Stimulated activated CD8-positive, alpha-beta memory T cell treated with anti-CD3 and anti-CD28 coated beads, Interleukin-15, amount 100 ng/mL, for 1 hour (primary cell): ENCODE measurements at regions not wholly inside any gene's neighbourhood (a gene's known extent, or its start where the extent isn't known, plus 50 kb on each side); places are given as distances from the start of the nearest gene placed in this dataset.

Source experiments
- DNase-seq: peaks from one replicate; pipeline ENCODE4 v3.0.0-alpha.2; 2020; ENCODE audit warnings: low read depth

- no peak for DNase-seq
Observed at GRCh38 chr10:29081231-29081630, 207.6 kb upstream of the LYZL1 start.

DNA sequence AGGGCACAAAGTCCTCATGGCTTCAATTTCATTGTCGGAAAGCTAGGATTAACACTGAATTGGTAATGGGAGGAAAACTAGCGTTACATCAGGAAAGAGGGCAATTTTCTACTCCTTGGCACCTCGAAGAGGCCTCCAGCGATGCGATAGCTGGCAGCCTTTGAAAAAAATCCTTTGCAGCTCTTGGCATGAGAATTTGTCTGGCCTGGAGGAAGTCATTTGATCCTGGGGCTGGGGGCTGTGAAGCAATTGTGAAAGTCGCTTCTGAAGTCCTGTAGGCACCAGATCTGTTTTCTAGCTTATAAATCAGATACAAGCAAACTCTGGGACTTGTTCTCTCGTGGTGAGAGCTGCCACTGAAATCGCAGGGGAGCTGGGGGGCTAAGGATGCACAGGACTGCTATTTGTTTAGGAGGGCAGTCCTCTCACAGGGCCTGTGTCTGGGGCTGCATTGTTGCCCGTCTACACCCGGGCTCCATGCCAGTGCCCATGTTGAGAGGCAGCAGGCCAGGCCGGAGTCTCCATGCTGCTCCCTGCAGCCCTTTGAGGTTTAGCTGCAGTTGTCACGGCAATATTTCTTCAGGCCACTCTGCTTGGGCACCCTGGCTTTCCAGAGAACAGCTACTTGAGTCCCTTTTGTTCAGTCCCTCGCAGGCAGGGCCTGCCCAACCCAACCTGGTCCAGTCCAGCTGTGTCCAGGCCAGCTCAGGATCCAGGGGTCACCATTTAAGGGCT, 206.8 kb upstream of the LYZL1 start:
- DNase-seq, result no peak

GRCh38 chr10:29083096-29083495, 205.8 kb upstream of the LYZL1 start:
- DNase-seq, result no peak

GRCh38 chr10:29084681-29085307, 204.1 kb upstream of the LYZL1 start:
- DNase-seq, result no peak

DNA sequence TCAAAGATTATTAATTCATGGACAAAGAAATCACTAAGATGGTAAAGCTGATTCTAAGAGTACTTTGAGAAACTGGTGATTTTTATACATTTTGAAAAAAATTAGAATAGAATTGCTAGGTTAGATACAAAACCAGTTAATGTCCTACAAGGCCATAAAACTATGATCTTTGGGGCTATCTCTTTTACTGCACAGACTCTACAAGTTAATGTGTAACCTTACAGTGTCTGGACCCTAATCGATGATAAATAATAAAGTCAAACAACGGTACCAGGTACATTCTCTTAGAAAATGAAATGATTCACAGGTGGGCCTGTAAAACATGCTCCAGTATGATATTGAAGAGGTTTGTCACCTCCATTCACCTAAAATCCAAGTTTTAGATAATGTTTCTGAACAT, 199.8 kb upstream of the LYZL1 start:
- no peak for DNase-seq

DNA sequence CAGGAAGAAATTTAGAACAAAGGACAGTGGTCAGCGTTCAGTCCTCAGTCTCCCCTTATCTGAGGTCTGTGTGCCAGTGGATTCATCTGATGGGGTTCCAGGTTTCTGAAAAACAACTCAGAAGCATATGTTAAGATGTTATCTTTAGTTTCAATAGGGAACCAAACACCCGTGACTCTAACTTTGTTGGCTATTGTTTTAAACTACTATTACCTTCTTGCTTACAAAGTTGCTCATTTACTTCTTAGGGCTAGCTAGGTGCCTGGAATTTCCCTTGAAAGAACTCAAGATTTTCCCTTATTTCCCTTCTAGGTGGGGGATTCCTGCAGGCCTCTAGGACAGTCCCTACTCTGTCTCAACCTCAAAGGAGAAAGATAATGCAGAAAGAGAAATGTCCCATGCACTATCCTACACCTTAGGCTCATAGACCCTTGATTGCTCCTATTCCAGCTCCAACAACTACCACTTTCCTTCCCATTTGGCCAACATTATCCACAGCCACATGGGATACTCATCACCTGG, 192.5 kb upstream of the LYZL1 start:
- no peak for DNase-seq

GRCh38 chr10:29098423-29098822, 190.4 kb upstream of the LYZL1 start:
- DNase-seq, result no peak

DNA sequence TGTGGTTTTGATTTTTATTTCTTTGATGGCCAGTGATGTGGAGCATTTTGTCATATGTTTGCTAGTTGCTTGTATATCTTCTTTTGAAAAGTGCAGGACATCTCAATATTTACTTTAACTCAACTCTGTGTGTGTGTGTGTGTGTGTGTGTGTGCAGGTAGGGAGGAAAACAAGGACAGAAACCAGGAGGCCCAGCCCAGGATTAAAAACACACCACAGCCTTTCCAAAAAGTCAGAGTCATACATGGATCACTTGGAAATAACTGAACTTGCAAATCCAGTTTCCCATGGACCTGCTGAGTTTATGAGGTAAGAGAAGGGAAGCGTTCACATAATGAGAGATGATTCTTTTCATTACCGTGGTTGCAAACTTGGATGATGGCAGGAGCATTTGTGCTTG, 189.9 kb upstream of the LYZL1 start:
- no peak for DNase-seq

DNA sequence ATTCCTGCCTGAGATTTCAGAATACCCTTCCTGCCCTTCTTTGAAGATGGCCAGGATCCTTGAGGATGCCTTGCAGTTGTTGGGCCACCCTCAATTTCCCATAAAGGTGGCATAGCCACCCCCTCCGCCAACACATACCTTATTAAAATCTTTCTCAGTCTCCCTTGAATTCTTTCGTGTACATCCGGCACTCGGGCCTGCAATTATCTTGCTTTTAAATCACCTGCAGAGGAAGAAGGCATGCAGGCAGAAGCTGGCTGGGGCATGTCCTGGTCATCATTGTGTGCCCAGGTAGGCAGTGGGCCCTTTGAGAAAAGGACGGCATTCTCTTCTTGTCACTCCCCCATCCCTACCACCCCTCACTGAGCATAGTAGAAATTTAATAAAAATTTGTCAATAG, 189.5 kb upstream of the LYZL1 start:
- no peak for DNase-seq

DNA sequence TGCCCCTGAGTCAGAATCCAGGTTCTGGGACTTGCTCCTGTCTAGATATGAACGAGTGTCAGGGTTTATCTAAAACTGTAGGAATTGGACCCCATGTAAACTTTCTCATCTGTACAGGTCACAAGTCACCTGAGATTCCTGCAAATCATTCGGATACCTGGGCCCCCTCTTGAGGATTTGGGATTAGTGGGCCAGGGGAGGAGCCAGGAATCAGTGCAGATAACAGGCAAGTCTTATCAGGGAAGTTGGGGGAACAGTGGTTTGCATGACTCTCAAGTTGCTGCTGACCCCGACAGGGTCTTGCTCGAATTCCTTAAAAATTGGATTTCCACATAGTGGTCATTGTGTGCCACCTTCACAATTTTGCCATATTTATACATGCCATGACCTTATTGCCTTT, 188.4 kb upstream of the LYZL1 start:
- no peak for DNase-seq

DNA sequence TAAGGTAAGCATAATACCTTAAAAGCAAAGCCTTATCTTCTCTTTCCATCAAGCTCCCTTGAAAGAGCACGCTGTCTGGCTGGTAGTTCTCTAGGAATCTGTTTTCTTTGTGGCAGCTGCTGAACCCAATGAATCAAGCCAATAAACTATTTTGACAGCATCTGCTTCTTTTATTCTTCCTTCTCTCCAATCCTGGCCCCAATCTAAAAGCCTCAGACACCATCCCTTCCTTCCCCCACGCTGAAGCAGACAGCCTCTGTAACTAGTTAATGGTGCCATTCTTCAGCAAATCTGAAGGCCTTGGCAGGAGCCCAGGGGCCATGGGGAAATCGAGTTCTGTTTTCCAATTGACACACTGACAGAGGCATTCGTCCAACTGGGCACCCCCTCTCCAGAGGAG, 186.6 kb upstream of the LYZL1 start:
- DNase-seq, result no peak

- no peak for DNase-seq
Observed at GRCh38 chr10:29102636-29103035, 186.2 kb upstream of the LYZL1 start.

DNA sequence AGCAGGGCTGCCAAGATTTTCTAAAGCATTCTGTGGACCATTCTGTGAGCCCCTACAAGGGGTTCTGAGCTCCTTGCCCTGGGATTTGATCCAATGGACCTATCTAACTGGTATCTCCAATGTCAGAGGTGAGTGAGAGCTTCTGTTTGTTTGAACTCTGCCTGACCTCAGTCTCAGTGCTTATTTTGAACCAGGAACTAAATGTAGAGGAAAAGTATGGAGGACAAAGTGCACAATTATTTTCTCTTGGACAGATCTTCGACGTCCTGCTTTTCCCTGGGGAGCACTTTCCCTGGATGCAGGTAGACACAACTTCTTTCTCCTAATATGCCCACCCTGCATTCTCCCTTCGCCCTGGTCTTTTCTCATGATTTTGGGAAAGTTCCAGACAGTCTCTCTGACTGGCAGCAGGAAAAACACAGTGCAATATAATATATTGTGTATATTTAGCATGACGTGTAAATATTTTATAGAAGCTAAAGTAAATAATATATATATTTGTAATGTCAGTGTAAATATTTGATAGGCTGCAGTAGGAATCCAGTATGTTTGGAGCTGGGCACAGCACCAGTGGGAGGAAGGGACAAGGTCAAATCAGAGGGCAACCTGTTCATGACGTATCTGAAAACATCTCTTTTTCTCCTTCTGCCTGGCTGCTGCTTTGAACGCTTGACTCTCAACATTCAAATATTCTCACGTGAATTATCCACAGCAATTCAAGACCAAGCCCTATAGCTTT, 184.0 kb upstream of the LYZL1 start:
- DNase-seq, result no peak

DNA sequence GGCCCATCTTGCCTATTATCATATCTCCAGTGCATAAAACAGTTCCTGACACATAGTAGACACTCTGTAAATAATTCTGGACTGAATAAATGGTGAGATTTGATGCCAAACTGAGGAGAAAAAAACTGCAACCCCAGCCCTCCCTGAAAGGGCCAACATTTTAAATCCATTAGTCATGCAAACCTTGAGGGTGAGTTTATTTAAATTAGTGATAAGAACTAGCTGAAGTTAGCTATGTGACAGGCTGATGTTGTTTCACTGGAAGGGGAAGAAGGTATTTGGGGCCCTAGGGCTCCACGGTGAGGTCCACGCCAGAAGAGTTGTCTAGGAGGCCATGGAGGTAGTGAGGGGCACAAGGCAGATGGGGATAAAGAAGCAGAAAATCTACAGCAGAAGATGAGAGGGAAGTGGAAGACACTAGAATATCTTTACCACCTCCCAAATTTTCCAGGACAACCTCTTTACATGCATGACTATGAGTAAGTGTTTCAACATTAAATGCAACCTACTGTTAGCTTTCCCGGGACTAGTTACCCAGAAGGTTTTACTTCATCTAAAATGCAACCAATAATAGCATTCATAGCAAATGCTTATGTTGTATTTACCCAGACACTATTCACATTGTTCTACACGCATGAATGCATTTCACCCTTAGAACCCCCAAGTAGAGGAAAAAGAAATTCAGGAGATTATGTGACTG, 183.2 kb upstream of the LYZL1 start:
- no peak for DNase-seq

GRCh38 chr10:29106287-29106686, 182.6 kb upstream of the LYZL1 start:
- DNase-seq, result no peak

DNA sequence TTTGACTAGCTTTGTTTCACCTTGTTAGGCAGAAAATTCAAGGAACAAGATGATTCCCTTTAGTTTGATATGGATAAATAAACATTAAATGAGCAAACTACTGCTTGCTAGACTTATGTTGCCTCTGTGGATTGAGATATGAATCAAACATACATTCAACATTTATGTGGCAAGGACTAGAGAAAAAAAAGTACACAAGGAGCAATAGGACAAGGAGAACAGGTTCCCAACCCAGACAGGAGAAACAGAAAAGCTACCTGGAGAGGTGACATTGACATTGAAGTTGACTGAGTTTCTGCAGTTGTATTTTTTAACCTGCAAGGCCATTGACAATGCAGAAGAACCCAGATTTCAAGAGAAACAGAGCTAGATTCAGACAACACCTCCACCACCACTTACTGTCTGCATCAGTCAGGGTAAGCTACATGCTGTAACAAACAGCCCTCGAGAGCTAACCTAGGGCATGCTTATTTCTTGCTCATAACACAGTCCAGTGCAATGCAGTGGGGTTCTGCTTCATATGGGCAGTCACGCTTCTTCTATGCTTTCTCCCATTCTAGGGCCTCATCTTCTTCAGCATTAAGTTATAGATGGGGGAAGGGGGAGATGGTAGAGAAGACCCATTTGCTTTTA, 180.9 kb upstream of the LYZL1 start:
- no peak for DNase-seq

DNA sequence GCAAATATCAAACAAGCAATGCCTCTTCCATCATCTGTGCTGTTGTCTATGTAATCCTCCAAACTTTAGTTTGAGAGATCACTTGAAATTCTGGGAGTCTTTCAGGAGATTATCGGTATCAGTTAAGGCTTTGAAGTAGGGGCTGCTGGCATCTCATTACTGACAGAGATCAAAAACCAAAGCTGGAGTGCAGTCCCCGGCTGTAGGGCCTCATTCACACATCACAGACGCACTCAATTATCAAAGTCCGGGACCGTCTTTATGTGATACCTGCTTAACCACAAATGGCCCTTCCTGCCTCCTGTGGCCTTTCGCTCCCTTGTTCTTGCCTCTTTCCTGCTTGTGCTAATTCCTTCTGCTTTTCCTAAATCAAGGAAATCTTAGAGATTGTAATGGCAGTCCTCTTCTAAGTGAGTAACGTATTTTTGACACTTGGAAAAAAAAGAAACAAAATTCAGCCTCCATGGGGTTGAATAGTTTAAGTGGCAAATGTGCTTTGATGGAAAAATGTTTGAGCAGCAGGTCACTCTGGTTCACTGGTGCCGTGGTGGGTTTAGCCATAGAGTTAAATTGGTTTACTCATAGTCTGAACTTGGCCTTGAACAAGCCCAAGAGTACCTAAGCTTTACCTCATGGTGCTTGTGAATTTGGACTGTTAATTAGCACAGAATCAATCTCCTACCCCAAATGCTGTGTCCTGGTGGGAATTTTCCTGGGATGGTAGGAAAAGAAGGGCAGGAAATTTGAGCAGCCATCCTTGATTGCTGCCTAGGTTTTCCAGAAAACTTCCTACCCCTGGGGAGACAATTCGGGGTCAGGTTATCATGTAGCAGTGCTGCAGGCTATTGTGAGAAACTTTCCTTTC, 178.9 kb upstream of the LYZL1 start:
- no peak for DNase-seq

DNA sequence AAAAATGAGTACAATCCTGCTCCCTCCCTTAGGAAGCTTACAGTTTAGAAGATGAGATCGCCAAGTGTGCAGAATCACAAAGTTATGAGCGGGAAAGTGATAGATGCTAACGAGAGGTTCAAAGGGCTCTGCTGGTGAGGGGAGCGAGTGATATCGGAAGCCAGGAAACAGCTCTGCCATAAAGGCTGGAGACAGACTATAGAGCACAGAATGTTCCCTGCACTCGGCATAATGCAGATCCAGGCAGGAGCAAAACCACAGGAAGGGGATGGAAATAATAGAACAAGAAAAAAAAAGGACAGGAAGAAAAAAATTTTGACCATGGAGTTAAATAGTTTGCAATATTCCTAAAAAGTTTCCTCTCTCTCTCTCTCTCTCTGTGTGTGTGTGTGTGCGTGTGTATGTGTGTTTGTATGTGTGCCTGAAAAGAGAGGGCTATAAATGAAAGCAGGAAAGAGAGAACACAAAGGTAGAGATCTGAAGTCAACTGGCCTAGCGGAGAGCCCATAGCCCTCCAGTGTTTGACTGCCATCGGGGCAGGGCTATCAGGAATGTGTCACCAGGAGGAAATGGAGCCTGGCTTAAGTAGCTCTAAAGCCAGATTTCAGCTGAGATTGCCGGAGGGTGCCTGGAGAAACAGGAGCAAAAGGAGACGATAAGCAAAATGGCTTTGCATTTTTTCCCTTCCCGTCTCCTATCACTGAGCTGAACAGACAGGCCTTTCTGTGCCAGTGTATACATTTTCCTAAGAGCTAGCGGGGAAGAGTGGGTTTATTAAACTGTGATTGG, 175.8 kb upstream of the LYZL1 start:
- no peak for DNase-seq

DNA sequence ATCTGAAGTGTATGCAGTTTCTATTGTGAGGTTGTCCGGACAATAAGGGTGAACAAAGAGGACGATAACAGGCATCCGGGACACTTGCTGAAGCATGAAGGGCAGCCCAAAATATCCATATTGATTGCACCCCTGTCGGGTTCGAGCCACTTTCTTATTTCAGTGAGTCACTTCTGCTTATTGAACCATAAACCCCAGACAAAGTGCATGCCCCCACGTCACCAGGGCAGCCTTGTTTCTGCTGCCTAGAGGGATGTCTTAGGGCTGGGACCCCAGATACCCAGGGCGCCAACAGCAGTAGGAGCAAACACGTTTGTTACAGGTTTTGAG, 175.3 kb upstream of the LYZL1 start:
- no peak for DNase-seq

- no peak for DNase-seq
Observed at GRCh38 chr10:29114141-29114540, 174.7 kb upstream of the LYZL1 start.
